IMR-90 (cell line): ENCODE measurements at regions not wholly inside any gene's neighbourhood (a gene's known extent, or its start where the extent isn't known, plus 50 kb on each side); places are given as distances from the start of the nearest gene placed in this dataset.

Experiments
- ATAC-seq: fragments of 200-7000 bp; cut with Tn5 transposase; 2 replicates; pipeline ENCODE4 v1.9.1; 2020; ENCODE audit warnings: low read depth, mild to moderate bottlenecking, moderate library complexity
- BruUV-seq: library from RNA; stranded (reverse); fragments of 400-500 nt; replicated peaks from 2 replicates; lab custom pipeline; 2021; lab: Mats Ljungman, UMichigan
- CTCF ChIA-PET: fragments of 300-600 bp; formaldehyde crosslinking; extraction: SDS; loops from one replicate; lab custom pipeline; 2021; ENCODE audit warnings: antibody characterized with exemption; lab: Yijun Ruan, JAX
- POLR2A ChIA-PET: fragments of 300-600 bp; sonication (Branson Sonifier 250); formaldehyde crosslinking; loops from one replicate; lab custom pipeline; 2022; ENCODE audit warnings: antibody characterized with exemption; ENCODE audit not compliant: unreplicated experiment; lab: Charles Lee
- DNase-seq: peaks from one replicate; pipeline ENCODE4 v3.0.0; 2013
- H2AFZ ChIP-seq: replicated peaks from 2 replicates; pipeline ENCODE3; 2013; ENCODE audit warnings: low read length, mild to moderate bottlenecking; ENCODE audit not compliant: poor library complexity
- H2AK5ac ChIP-seq: 2 replicates; pipeline ENCODE4 v1.6.1; 2013; ENCODE audit warnings: low read depth, low read length, inconsistent platforms
- H2AK9ac ChIP-seq: replicated peaks from 2 replicates; pipeline ENCODE3; 2013; ENCODE audit warnings: mild to moderate bottlenecking, low read depth, low read length, moderate library complexity; ENCODE audit not compliant: poor library complexity
- H2BK120ac ChIP-seq: 2 replicates; pipeline ENCODE4 v1.6.1; 2013; ENCODE audit warnings: low read depth, low read length, inconsistent platforms
- H2BK15ac ChIP-seq: 3 replicates; pipeline ENCODE4 v1.6.1; 2013; ENCODE audit warnings: low read depth, low read length, inconsistent platforms
- H2BK20ac ChIP-seq: 2 replicates; pipeline ENCODE4 v1.6.1; 2013; ENCODE audit warnings: low read depth, mild to moderate bottlenecking, inconsistent platforms, low read length, moderate library complexity
- H2BK5ac ChIP-seq: 2 replicates; pipeline ENCODE4 v1.6.1; 2013; ENCODE audit warnings: mild to moderate bottlenecking, low read depth, low read length, inconsistent platforms; ENCODE audit not compliant: poor library complexity, severe bottlenecking
- H3K14ac ChIP-seq: replicated peaks from 2 replicates; pipeline ENCODE4 v1.6.1; 2013; ENCODE audit warnings: low read depth, low read length, inconsistent platforms
- H3K18ac ChIP-seq: 2 replicates; pipeline ENCODE4 v1.6.1; 2013; ENCODE audit warnings: low read depth, low read length, control low read depth
- H3K23ac ChIP-seq: 2 replicates; pipeline ENCODE4 v1.6.1; 2013; ENCODE audit warnings: low read depth, low read length, inconsistent platforms
- H3K27ac ChIP-seq: 2 replicates; pipeline ENCODE4 v1.5.1; 2013; ENCODE audit warnings: mild to moderate bottlenecking, control low read depth, low read length; ENCODE audit not compliant: insufficient read depth
- H3K27me3 ChIP-seq: 2 replicates; pipeline ENCODE4 v1.6.1; 2013; ENCODE audit warnings: low read length; ENCODE audit not compliant: control insufficient read depth, insufficient read depth
- H3K36me3 ChIP-seq: 2 replicates; pipeline ENCODE4 v1.6.1; 2013; ENCODE audit warnings: low read length, mixed read lengths; ENCODE audit not compliant: control insufficient read depth, insufficient read depth
- H3K4ac ChIP-seq: 2 replicates; pipeline ENCODE4 v1.6.1; 2013; ENCODE audit warnings: low read depth, low read length, inconsistent platforms
- H3K4me1 ChIP-seq: 2 replicates; pipeline ENCODE4 v1.6.1; 2013; ENCODE audit warnings: low read length, mixed read lengths; ENCODE audit not compliant: control insufficient read depth, insufficient read depth
- H3K4me2 ChIP-seq: 2 replicates; pipeline ENCODE4 v1.6.1; 2013; ENCODE audit warnings: low read depth, mild to moderate bottlenecking, control low read depth, low read length, moderate library complexity
- H3K4me3 ChIP-seq: 2 replicates; pipeline ENCODE4 v1.5.1; 2013; ENCODE audit warnings: low read depth, mild to moderate bottlenecking, control low read depth, low read length, moderate library complexity; ENCODE audit not compliant: insufficient read depth
- H3K56ac ChIP-seq: 2 replicates; pipeline ENCODE4 v1.6.1; 2013; ENCODE audit warnings: low read length, inconsistent platforms; ENCODE audit not compliant: insufficient read depth; ENCODE audit errors: extremely low read depth
- H3K79me1 ChIP-seq, 2 experiments: 2 replicates each; pipeline ENCODE4 v1.6.1; 2013; ENCODE audit warnings: low read length in 2 of 2, inconsistent platforms in 1 of 2, low read depth in 1 of 2
- H3K9ac ChIP-seq: 2 replicates; pipeline ENCODE4 v1.6.1; 2013; ENCODE audit warnings: low read depth, low read length, control low read depth
- H3K9me1 ChIP-seq: 2 replicates; pipeline ENCODE4 v1.6.1; 2013; ENCODE audit warnings: low read length, inconsistent platforms; ENCODE audit not compliant: insufficient read depth
- H3K9me3 ChIP-seq: 2 replicates; pipeline ENCODE4 v1.6.1; 2013; ENCODE audit warnings: low read length; ENCODE audit not compliant: control insufficient read depth, insufficient read depth
- H4K20me1 ChIP-seq: 2 replicates; pipeline ENCODE4 v1.6.1; 2013; ENCODE audit warnings: low read length, inconsistent platforms; ENCODE audit not compliant: insufficient read depth
- H4K5ac ChIP-seq: 2 replicates; pipeline ENCODE4 v1.6.1; 2013; ENCODE audit warnings: mild to moderate bottlenecking, low read depth, low read length, control low read depth
- H4K8ac ChIP-seq, 2 experiments: 2 replicates each; pipeline ENCODE4 v1.6.1; 2013; ENCODE audit warnings: low read depth in 2 of 2, low read length in 2 of 2, control low read depth in 1 of 2, inconsistent platforms in 1 of 2
- H4K91ac ChIP-seq: 2 replicates; pipeline ENCODE4 v1.6.1; 2013; ENCODE audit warnings: low read depth, low read length, inconsistent platforms; ENCODE audit not compliant: insufficient read depth
- BHLHE40 ChIP-seq: fragments of 150-350 bp; IDR thresholded peaks from 2 replicates; pipeline ENCODE4 v1.6.1; 2016; ENCODE audit warnings: mild to moderate bottlenecking, low read depth, low read length
- CEBPB ChIP-seq: IDR thresholded peaks from 2 replicates; pipeline ENCODE4 v1.6.1; 2012; ENCODE audit warnings: low read depth, low read length, improper control_type of control experiment
- FOS ChIP-seq: fragments of 150-350 bp; IDR thresholded peaks from 2 replicates; pipeline ENCODE4 v1.6.1; 2016; ENCODE audit warnings: low read depth, low read length
- MAFK ChIP-seq: IDR thresholded peaks from 2 replicates; pipeline ENCODE4 v1.6.1; 2012; ENCODE audit warnings: low read depth, low read length, improper control_type of control experiment
- MAZ ChIP-seq: IDR thresholded peaks from 2 replicates; pipeline ENCODE4 v1.6.1; 2012; ENCODE audit warnings: low read depth, mild to moderate bottlenecking, low read length, improper control_type of control experiment, moderate library complexity, borderline replicate concordance
- MXI1 ChIP-seq: IDR thresholded peaks from 2 replicates; pipeline ENCODE4 v1.6.1; 2012; ENCODE audit warnings: low read depth, mild to moderate bottlenecking, low read length, moderate library complexity, borderline replicate concordance
- NFE2L2 ChIP-seq: fragments of 150-350 bp; IDR thresholded peaks from 2 replicates; pipeline ENCODE4 v1.6.1; 2016; ENCODE audit warnings: low read depth, mild to moderate bottlenecking, low read length
- POLR2A ChIP-seq: IDR thresholded peaks from 2 replicates; pipeline ENCODE4 v1.6.1; 2012; ENCODE audit warnings: mild to moderate bottlenecking, low read depth, low read length
- RCOR1 ChIP-seq: IDR thresholded peaks from 2 replicates; pipeline ENCODE4 v1.6.1; 2012; ENCODE audit warnings: mild to moderate bottlenecking, low read length, improper control_type of control experiment; ENCODE audit not compliant: insufficient replicate concordance
- RFX5 ChIP-seq: IDR thresholded peaks from 2 replicates; pipeline ENCODE4 v1.8.0; 2012; ENCODE audit warnings: low read depth, mild to moderate bottlenecking, low read length, moderate library complexity
- WGBS, 2 experiments: methylation state at CpG; one replicate each; pipeline versions ENCODE4 v1.1.5 to v1.1.7; 2013; ENCODE audit warnings: missing lambda C conversion rate in 2 of 2; ENCODE audit not compliant: insufficient read length in 1 of 2; ENCODE audit errors: extremely low coverage in 2 of 2; 5-methylcytosine and 5-hydroxymethylcytosine counted together
- dilution Hi-C: fragments of 300-500 bp; cut with HindIII; formaldehyde crosslinking; loops from one replicate; pipeline ENCODE4 v1.14.3; 2018; ENCODE audit warnings: low sequenced_read_pairs; ENCODE audit not compliant: unreplicated experiment
- in situ Hi-C: fragments of 300-500 bp; cut with MboI; formaldehyde crosslinking; loops from 3 replicates; pipeline ENCODE4 v1.14.3; 2019; ENCODE audit warnings: low sequenced_read_pairs, inconsistent platforms, mixed read lengths
- intact Hi-C: fragments of 100-400 bp; cut with micrococcal nuclease; formaldehyde crosslinking; loops from 2 replicates; pipeline ENCODE4 v1.10.0; 2022
- TF ChIP-seq, protein P1 (sequence below): conservative IDR thresholded peaks from 2 replicates; pipeline ENCODE4 v1.5.1; 2012; ENCODE audit warnings: mild to moderate bottlenecking, low read depth, low read length, improper control_type of control experiment
- TF ChIP-seq, protein P2 (sequence below): fragments of 150-350 bp; IDR thresholded peaks from 2 replicates; pipeline ENCODE4 v1.6.1; 2016; ENCODE audit warnings: low read depth, mild to moderate bottlenecking, low read length, moderate library complexity, borderline replicate concordance
- TF ChIP-seq, protein P3 (sequence below): fragments of 150-350 bp; IDR thresholded peaks from 2 replicates; pipeline ENCODE4 v1.6.1; 2017; ENCODE audit warnings: mild to moderate bottlenecking, antibody characterized with exemption, low read length, low read depth

DNA sequence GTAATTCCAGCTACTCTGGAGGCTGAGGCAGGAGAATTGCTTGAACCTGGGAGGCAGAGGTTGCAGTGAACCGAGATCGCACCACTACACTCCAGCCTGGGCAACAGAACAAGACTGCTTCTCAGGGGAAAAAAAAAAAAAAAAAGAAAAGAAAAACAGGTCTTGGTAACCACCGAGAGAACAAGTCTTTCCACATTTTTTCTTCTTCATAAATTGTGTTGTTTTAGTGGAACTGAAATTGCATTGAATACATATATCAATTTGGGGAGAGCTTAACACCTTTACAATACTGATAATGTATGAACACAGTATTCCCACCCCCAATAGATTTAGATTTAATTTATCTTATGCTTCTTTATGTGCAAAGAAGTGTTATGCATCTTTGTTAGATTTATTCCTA, 70.0 kb upstream of the PLEKHG1 start:
- H2BK15ac ChIP-seq = no peak overlapping the region
- H2AK9ac ChIP-seq = no peak overlapping the region
- H4K8ac ChIP-seq = no peak overlapping the region
- WGBS, 2 experiments = no CpG with 5 or more reads among the region's 3 CpGs
- intact Hi-C loops = no loop called here
- no peak overlapping the region for H3K4me2 ChIP-seq
- H2BK20ac ChIP-seq = no peak overlapping the region
- H4K20me1 ChIP-seq = no peaks in the 10 kb centered on the region
- H3K23ac ChIP-seq = no peak overlapping the region
- H3K9me3 ChIP-seq = no peaks in the 10 kb centered on the region
- CTCF ChIA-PET = no interaction called here
- H4K5ac ChIP-seq = no peak overlapping the region
- no peaks in the 10 kb centered on the region for H3K79me1 ChIP-seq
- no peak overlapping the region for H3K9ac ChIP-seq
- in situ Hi-C loops = no loop called here
- TF ChIP-seq RCOR1 (no peak), MXI1 (no peak), NFE2L2 (no peak), MAZ (no peak), CEBPB (no peak), BHLHE40 (no peak), MAFK (no peak), POLR2A (no peak), RFX5 (no peak), FOS (no peak)
- TF ChIP-seq, protein P1, sequence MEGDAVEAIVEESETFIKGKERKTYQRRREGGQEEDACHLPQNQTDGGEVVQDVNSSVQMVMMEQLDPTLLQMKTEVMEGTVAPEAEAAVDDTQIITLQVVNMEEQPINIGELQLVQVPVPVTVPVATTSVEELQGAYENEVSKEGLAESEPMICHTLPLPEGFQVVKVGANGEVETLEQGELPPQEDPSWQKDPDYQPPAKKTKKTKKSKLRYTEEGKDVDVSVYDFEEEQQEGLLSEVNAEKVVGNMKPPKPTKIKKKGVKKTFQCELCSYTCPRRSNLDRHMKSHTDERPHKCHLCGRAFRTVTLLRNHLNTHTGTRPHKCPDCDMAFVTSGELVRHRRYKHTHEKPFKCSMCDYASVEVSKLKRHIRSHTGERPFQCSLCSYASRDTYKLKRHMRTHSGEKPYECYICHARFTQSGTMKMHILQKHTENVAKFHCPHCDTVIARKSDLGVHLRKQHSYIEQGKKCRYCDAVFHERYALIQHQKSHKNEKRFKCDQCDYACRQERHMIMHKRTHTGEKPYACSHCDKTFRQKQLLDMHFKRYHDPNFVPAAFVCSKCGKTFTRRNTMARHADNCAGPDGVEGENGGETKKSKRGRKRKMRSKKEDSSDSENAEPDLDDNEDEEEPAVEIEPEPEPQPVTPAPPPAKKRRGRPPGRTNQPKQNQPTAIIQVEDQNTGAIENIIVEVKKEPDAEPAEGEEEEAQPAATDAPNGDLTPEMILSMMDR = no peak
- TF ChIP-seq, protein P2, sequence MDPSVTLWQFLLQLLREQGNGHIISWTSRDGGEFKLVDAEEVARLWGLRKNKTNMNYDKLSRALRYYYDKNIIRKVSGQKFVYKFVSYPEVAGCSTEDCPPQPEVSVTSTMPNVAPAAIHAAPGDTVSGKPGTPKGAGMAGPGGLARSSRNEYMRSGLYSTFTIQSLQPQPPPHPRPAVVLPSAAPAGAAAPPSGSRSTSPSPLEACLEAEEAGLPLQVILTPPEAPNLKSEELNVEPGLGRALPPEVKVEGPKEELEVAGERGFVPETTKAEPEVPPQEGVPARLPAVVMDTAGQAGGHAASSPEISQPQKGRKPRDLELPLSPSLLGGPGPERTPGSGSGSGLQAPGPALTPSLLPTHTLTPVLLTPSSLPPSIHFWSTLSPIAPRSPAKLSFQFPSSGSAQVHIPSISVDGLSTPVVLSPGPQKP = no peak
- TF ChIP-seq, protein P3, sequence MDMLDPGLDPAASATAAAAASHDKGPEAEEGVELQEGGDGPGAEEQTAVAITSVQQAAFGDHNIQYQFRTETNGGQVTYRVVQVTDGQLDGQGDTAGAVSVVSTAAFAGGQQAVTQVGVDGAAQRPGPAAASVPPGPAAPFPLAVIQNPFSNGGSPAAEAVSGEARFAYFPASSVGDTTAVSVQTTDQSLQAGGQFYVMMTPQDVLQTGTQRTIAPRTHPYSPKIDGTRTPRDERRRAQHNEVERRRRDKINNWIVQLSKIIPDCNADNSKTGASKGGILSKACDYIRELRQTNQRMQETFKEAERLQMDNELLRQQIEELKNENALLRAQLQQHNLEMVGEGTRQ = no peak
- no peaks in the 10 kb centered on the region for H3K9me1 ChIP-seq
- H2BK5ac ChIP-seq = no peak overlapping the region
- H3K4me1 ChIP-seq = no peaks in the 10 kb centered on the region
- no peak for DNase-seq
- no peak overlapping the region for H2AK5ac ChIP-seq
- no peak overlapping the region for H3K27ac ChIP-seq
- H3K14ac ChIP-seq = no peak overlapping the region
- no peaks in the 10 kb centered on the region for H3K36me3 ChIP-seq
- H3K4me3 ChIP-seq = no peak overlapping the region
- no peak overlapping the region for H2AFZ ChIP-seq
- BruUV-seq = no TSS peak
- H3K56ac ChIP-seq = no peak overlapping the region
- dilution Hi-C loops = no loop called here
- H3K4ac ChIP-seq = no peak overlapping the region
- H2BK120ac ChIP-seq = no peak overlapping the region
- no peak overlapping the region for H3K18ac ChIP-seq
- POLR2A ChIA-PET = no interaction called here
- H3K27me3 ChIP-seq = no peaks in the 10 kb centered on the region
- ATAC-seq = no peak
- no peak overlapping the region for H4K91ac ChIP-seq
